Osteocyte (in vitro differentiated cells): ENCODE measurements at regions not wholly inside any gene's neighbourhood (a gene's known extent, or its start where the extent isn't known, plus 50 kb on each side); places are given as distances from the start of the nearest gene placed in this dataset.
A peak's percentile ranks its signal among the peaks of the same experiment; 100 is the strongest.

Source experiments
- DNase-seq: peaks from one replicate; pipeline ENCODE4 v3.0.0; 2021; ENCODE audit warnings: mixed read lengths; ENCODE audit not compliant: unreplicated experiment; ENCODE audit errors: extremely low spot score
- H3K27ac Mint-ChIP-seq: one replicate; pipeline ENCODE4 v1.8.0; 2021; ENCODE audit warnings: mild to moderate bottlenecking, mixed read lengths; ENCODE audit not compliant: unreplicated experiment
- H3K27me3 Mint-ChIP-seq: one replicate; pipeline ENCODE4 v1.8.0; 2021; ENCODE audit warnings: mixed read lengths; ENCODE audit not compliant: unreplicated experiment
- H3K36me3 Mint-ChIP-seq: one replicate; pipeline ENCODE4 v1.8.0; 2021; ENCODE audit warnings: mixed read lengths; ENCODE audit not compliant: unreplicated experiment
- H3K4me1 Mint-ChIP-seq: one replicate; pipeline ENCODE4 v1.8.0; 2021; ENCODE audit warnings: mixed read lengths; ENCODE audit not compliant: unreplicated experiment
- H3K4me3 Mint-ChIP-seq: one replicate; pipeline ENCODE4 v1.8.0; 2021; ENCODE audit warnings: mild to moderate bottlenecking, moderate library complexity, mixed read lengths; ENCODE audit not compliant: unreplicated experiment
- H3K9me3 Mint-ChIP-seq: one replicate; pipeline ENCODE4 v1.8.0; 2021; ENCODE audit warnings: mixed read lengths; ENCODE audit not compliant: unreplicated experiment
- CTCF ChIP-seq: fragments of 200-600 bp; sonication (generic); IDR thresholded peaks from 2 replicates; pipeline ENCODE4 v1.5.0; 2021; ENCODE audit warnings: antibody characterized with exemption, mild to moderate bottlenecking, moderate library complexity

GRCh38 chr15:69858456-69858855, 239.3 kb downstream of the TLE3 start:
- no peaks in the 10 kb centered on the region for H3K9me3 Mint-ChIP-seq
- H3K36me3 Mint-ChIP-seq = no peaks in the 10 kb centered on the region
- no peak overlapping the region for H3K4me3 Mint-ChIP-seq
- TF ChIP-seq CTCF = no peak
- H3K27ac Mint-ChIP-seq = no peak overlapping the region
- DNase-seq = no peak
- peaks cover 50% of the 10 kb centered on the region for H3K4me1 Mint-ChIP-seq
- no peaks in the 10 kb centered on the region for H3K27me3 Mint-ChIP-seq

- TF ChIP-seq CTCF = no peak
- Mint-ChIP-seq H3K4me3 (no peak overlapping the region), H3K4me1 (peaks cover 36% of the 10 kb centered on the region), H3K9me3 (no peaks in the 10 kb centered on the region), H3K36me3 (no peaks in the 10 kb centered on the region), H3K27me3 (no peaks in the 10 kb centered on the region), H3K27ac (no peak overlapping the region)
- no peak for DNase-seq
Measured at GRCh38 chr15:69859866-69860265, 237.9 kb downstream of the TLE3 start.

GRCh38 chr15:69860321-69860720, 237.4 kb downstream of the TLE3 start:
- H3K36me3 Mint-ChIP-seq = no peaks in the 10 kb centered on the region
- no peak for TF ChIP-seq CTCF
- no peaks in the 10 kb centered on the region for H3K9me3 Mint-ChIP-seq
- no peak overlapping the region for H3K4me3 Mint-ChIP-seq
- H3K4me1 Mint-ChIP-seq = peaks cover 31% of the 10 kb centered on the region
- H3K27me3 Mint-ChIP-seq = peaks cover 3% of the 10 kb centered on the region
- no peak overlapping the region for H3K27ac Mint-ChIP-seq
- no peak for DNase-seq

- Mint-ChIP-seq H3K4me1 (peaks cover 25% of the 10 kb centered on the region), H3K27ac (no peak overlapping the region), H3K27me3 (peaks cover 4% of the 10 kb centered on the region), H3K36me3 (no peaks in the 10 kb centered on the region), H3K4me3 (no peak overlapping the region), H3K9me3 (no peaks in the 10 kb centered on the region)
- no peak for DNase-seq
- no peak for TF ChIP-seq CTCF
Measured at GRCh38 chr15:69860921-69861320, 236.8 kb downstream of the TLE3 start.

GRCh38 chr15:69861331-69862171, 236.2 kb downstream of the TLE3 start:
- Mint-ChIP-seq H3K27ac (peak overlapping the region; percentile 29), H3K9me3 (no peaks in the 10 kb centered on the region), H3K27me3 (peaks cover 4% of the 10 kb centered on the region), H3K36me3 (no peaks in the 10 kb centered on the region), H3K4me1 (peaks cover 19% of the 10 kb centered on the region), H3K4me3 (no peak overlapping the region)
- DNase-seq = no peak
- no peak for TF ChIP-seq CTCF
